ENCODE measurements at regions not wholly inside any gene's neighbourhood (a gene's known extent, or its start where the extent isn't known, plus 50 kb on each side); places are given as distances from the start of the nearest gene placed in this dataset.
"Not testable (repeated sequence)": the region's sequence is repeated elsewhere in the genome, so short reads cannot be mapped to it uniquely, and the experiment has no call there.

- intact Hi-C loops (cut with micrococcal nuclease) = no loop called here
- ChIA-PET CTCF (no interaction called here), POLR2A (no interaction called here)
- Mint-ChIP-seq H3K36me3 (no peaks in the 10 kb centered on the region), H3K27me3 (no peaks in the 10 kb centered on the region), H3K4me3 (no peak overlapping the region), H3K4me1 (ENCODE audit: low read depth) (no peaks in the 10 kb centered on the region), H3K27ac (no peak overlapping the region), H3K9me3 (peaks cover 14% of the 10 kb centered on the region)
- DNase-seq = no peak
Observed at GRCh38 chr6:9040718-9041117, 605.4 kb upstream of the SLC35B3 start.

DNA sequence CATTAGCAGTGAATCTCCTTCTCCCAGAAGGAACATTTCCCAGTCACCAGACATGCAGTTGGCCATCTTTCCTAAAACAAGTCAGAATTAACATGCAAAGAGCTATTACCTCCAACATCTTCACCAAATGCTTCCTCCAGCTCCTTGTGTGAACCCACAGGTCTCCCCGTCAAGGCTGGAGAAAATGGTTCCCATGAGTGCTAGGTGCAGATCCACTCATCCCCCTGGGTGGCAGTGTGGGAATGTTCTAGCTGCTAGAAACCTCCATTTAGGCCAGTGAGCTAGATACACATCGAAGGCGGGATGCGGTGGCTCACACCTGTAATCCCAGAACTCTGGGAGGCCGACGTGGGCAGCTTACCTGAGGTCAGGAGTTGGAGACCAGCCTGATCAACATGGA lies 603.9 kb upstream of the SLC35B3 start:
- Mint-ChIP-seq H3K27me3 (no peaks in the 10 kb centered on the region), H3K4me1 (ENCODE audit: low read depth) (no peaks in the 10 kb centered on the region), H3K9me3 (peaks cover 14% of the 10 kb centered on the region), H3K36me3 (no peaks in the 10 kb centered on the region), H3K4me3 (no peak overlapping the region), H3K27ac (no peak overlapping the region)
- CTCF ChIA-PET = no interaction called here
- POLR2A ChIA-PET = no interaction called here
- DNase-seq = no peak
- intact Hi-C loops (cut with micrococcal nuclease) = no loop called here

DNA sequence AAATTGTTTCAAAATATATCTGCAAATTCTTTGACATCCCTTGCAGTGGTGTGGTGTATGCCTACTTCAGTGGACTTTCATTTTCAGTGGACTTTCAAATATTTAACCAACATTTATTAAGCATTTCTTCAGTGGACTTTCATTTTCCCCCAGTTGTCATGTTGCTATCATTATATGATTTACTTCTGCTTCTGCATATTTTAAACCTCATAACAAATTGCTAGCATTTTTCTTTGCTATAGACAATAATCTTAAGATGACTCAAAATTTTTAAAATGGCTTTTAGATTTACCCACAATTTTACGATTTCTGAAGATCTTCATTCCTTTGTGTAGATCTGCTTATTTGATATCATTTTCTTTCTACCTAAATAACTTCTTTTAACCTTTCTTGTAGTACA lies 592.7 kb upstream of the SLC35B3 start:
- intact Hi-C loops (cut with micrococcal nuclease) = no loop called here
- Mint-ChIP-seq H3K9me3 (no peaks in the 10 kb centered on the region), H3K4me1 (ENCODE audit: low read depth) (peaks cover 2% of the 10 kb centered on the region), H3K4me3 (no peak overlapping the region), H3K27ac (no peak overlapping the region), H3K27me3 (no peaks in the 10 kb centered on the region), H3K36me3 (no peaks in the 10 kb centered on the region)
- ChIA-PET POLR2A (no interaction called here), CTCF (no interaction called here)
- no peak for DNase-seq

DNA sequence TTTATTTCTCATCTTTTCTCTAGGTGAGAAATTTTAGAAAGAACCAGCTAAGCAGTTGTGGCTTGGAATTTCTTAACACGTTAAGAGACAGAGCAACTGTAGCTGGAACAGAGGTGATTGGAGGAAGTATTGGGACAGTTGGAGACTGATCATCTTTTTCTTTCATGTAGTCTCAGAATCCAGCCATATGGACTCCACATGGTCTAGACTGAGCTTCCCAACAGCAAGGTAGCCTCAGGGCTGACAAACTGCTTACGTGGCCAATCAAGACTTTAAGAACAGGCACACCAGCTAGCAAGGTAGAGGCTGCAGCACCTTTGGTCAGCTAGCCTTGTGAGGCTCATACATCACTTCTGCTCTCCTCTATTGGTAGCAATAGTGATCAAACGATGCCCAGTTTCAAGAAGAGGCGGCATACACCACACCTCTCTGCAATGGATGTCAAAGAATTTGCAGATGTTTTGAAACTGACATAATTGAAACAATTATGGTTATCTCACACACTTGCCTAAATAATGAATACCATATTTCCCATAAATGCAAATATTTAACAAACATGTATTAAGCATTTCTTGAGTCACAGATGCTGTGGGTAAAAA lies 590.5 kb upstream of the SLC35B3 start:
- CTCF ChIA-PET = interaction anchor here (0.6 kb wide), 1 partner anchor 1001 kb away, joined by 3 read pairs; no protein-coding TSS in a partner anchor
- Mint-ChIP-seq H3K36me3 (no peaks in the 10 kb centered on the region), H3K27ac (no peak overlapping the region), H3K4me3 (no peak overlapping the region), H3K9me3 (no peaks in the 10 kb centered on the region), H3K4me1 (ENCODE audit: low read depth) (peaks cover 2% of the 10 kb centered on the region), H3K27me3 (no peaks in the 10 kb centered on the region)
- POLR2A ChIA-PET = no interaction called here
- intact Hi-C loops (cut with micrococcal nuclease) = no loop called here
- DNase-seq = no peak

DNA sequence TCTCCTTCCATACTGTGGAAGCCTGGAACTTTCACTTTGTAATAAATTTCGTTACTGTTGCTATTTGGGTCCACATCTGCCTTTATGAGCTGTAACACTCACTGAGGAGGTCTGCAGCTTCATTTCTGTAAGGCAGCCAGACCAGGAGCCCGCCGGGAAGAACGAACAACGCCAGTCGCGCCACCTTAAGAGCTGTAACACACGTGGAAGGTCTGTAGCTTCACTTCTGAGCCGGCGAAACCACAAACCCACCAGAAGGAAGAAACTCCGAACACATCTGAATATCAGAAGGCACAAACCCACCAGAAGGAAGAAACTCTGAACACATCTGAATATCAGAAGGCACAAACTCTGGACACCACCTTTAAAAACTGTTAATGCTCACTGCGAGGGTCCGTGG lies 589.9 kb upstream of the SLC35B3 start:
- Mint-ChIP-seq H3K27me3 (no peaks in the 10 kb centered on the region), H3K9me3 (no peaks in the 10 kb centered on the region), H3K4me1 (ENCODE audit: low read depth) (peaks cover 2% of the 10 kb centered on the region), H3K4me3 (no peak overlapping the region), H3K36me3 (no peaks in the 10 kb centered on the region), H3K27ac (no peak overlapping the region)
- DNase-seq = no peak
- ChIA-PET CTCF (no interaction called here), POLR2A (no interaction called here)
- intact Hi-C loops (cut with micrococcal nuclease) = no loop called here

GRCh38 chr6:9024246-9024645 lies 588.9 kb upstream of the SLC35B3 start:
- H3K4me3 Mint-ChIP-seq; H3K9me3 Mint-ChIP-seq; CTCF ChIA-PET; H3K36me3 Mint-ChIP-seq; POLR2A ChIA-PET; H3K27ac Mint-ChIP-seq; DNase-seq; H3K4me1 Mint-ChIP-seq (ENCODE audit: low read depth); H3K27me3 Mint-ChIP-seq; intact Hi-C loops (cut with micrococcal nuclease): not testable (repeated sequence)

GRCh38 chr6:9020001-9020400 lies 584.7 kb upstream of the SLC35B3 start:
- no peak overlapping the region for H3K4me3 Mint-ChIP-seq
- DNase-seq = no peak
- POLR2A ChIA-PET = no interaction called here
- H3K27ac Mint-ChIP-seq = no peak overlapping the region
- CTCF ChIA-PET = no interaction called here
- H3K27me3 Mint-ChIP-seq = no peaks in the 10 kb centered on the region
- no peaks in the 10 kb centered on the region for H3K4me1 Mint-ChIP-seq (ENCODE audit: low read depth)
- H3K9me3 Mint-ChIP-seq = no peaks in the 10 kb centered on the region
- H3K36me3 Mint-ChIP-seq = no peaks in the 10 kb centered on the region
- intact Hi-C loops (cut with micrococcal nuclease) = no loop called here

DNA sequence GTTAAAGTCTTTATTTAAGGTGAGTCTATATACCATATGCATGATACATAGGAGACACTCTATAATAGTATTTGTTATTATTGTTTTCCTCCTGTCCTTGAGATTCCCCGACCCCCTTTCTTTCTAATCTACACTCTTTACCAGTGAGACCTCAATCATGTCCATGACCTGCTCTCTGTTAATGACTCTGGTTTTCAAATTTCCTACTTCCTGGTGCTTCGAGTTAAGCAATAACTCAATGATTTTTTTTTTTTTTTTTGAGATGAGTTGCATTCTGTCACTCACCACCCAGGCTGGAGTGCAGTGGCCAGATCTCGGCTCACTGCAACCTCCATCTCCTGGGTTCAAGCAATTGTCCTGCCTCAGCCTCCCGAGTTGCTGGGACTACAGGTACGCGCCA lies 574.6 kb upstream of the SLC35B3 start:
- intact Hi-C loops (cut with micrococcal nuclease) = no loop called here
- H3K9me3 Mint-ChIP-seq = peaks cover 2% of the 10 kb centered on the region
- DNase-seq = no peak
- ChIA-PET CTCF (no interaction called here), POLR2A (no interaction called here)
- no peak overlapping the region for H3K27ac Mint-ChIP-seq
- H3K27me3 Mint-ChIP-seq = peaks cover 3% of the 10 kb centered on the region
- no peak overlapping the region for H3K4me3 Mint-ChIP-seq
- H3K4me1 Mint-ChIP-seq (ENCODE audit: low read depth) = no peaks in the 10 kb centered on the region
- no peaks in the 10 kb centered on the region for H3K36me3 Mint-ChIP-seq

GRCh38 chr6:9007027-9007426 lies 571.7 kb upstream of the SLC35B3 start:
- intact Hi-C loops (cut with micrococcal nuclease) = no loop called here
- ChIA-PET CTCF (no interaction called here), POLR2A (no interaction called here)
- Mint-ChIP-seq H3K4me1 (ENCODE audit: low read depth) (no peaks in the 10 kb centered on the region), H3K4me3 (no peak overlapping the region), H3K27me3 (peaks cover 3% of the 10 kb centered on the region), H3K36me3 (no peaks in the 10 kb centered on the region), H3K27ac (no peak overlapping the region), H3K9me3 (no peaks in the 10 kb centered on the region)
- no peak for DNase-seq

- Mint-ChIP-seq H3K4me1 (ENCODE audit: low read depth) (no peaks in the 10 kb centered on the region), H3K36me3 (no peaks in the 10 kb centered on the region), H3K27ac (no peak overlapping the region), H3K4me3 (no peak overlapping the region), H3K27me3 (no peaks in the 10 kb centered on the region), H3K9me3 (no peaks in the 10 kb centered on the region)
- CTCF ChIA-PET = no interaction called here
- POLR2A ChIA-PET = no interaction called here
- intact Hi-C loops (cut with micrococcal nuclease) = no loop called here
- no peak for DNase-seq
Observed at GRCh38 chr6:9002833-9003232, 567.5 kb upstream of the SLC35B3 start.

GRCh38 chr6:8995156-8995555 lies 559.8 kb upstream of the SLC35B3 start:
- no peaks in the 10 kb centered on the region for H3K4me1 Mint-ChIP-seq (ENCODE audit: low read depth)
- H3K9me3 Mint-ChIP-seq = no peaks in the 10 kb centered on the region
- H3K36me3 Mint-ChIP-seq = no peaks in the 10 kb centered on the region
- no peak for DNase-seq
- CTCF ChIA-PET = no interaction called here
- POLR2A ChIA-PET = no interaction called here
- H3K27ac Mint-ChIP-seq = no peak overlapping the region
- H3K27me3 Mint-ChIP-seq = no peaks in the 10 kb centered on the region
- H3K4me3 Mint-ChIP-seq = no peak overlapping the region
- intact Hi-C loops (cut with micrococcal nuclease) = no loop called here

- intact Hi-C loops (cut with micrococcal nuclease) = no loop called here
- H3K27me3 Mint-ChIP-seq = no peaks in the 10 kb centered on the region
- ChIA-PET POLR2A (no interaction called here), CTCF (no interaction called here)
- no peak for DNase-seq
- H3K9me3 Mint-ChIP-seq = no peaks in the 10 kb centered on the region
- no peaks in the 10 kb centered on the region for H3K36me3 Mint-ChIP-seq
- H3K4me3 Mint-ChIP-seq = no peak overlapping the region
- no peaks in the 10 kb centered on the region for H3K4me1 Mint-ChIP-seq (ENCODE audit: low read depth)
- H3K27ac Mint-ChIP-seq = no peak overlapping the region
Observed at GRCh38 chr6:8993111-8993510, 557.8 kb upstream of the SLC35B3 start.

DNA sequence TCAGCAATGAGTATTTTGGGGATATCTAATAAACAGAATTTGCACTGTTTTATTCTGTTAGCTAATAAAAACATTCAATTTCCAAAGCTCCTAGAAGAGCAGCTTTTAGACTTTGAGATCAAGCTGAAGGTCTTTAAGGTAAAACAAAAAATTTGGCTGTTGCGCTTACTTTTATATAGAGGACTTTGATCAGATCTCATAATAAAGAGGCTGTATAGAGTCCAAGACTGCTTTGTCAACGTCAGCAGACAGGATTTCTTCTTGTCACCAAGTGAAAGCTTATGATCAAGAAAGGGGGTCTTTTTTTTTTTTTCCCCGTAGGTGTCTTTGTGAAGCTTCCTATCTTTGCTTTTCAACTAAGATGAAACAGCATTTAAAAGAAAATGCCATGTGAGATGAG lies 556.5 kb upstream of the SLC35B3 start:
- CTCF ChIA-PET = interaction anchor here (0.9 to 1.8 kb wide), 2 partner anchors 8 to 9 kb away, joined by 3 to 5 read pairs; no protein-coding TSS in a partner anchor
- Mint-ChIP-seq H3K36me3 (no peaks in the 10 kb centered on the region), H3K27ac (no peak overlapping the region), H3K4me3 (no peak overlapping the region), H3K9me3 (no peaks in the 10 kb centered on the region), H3K4me1 (ENCODE audit: low read depth) (no peaks in the 10 kb centered on the region), H3K27me3 (no peaks in the 10 kb centered on the region)
- intact Hi-C loops (cut with micrococcal nuclease) = no loop called here
- no peak for DNase-seq
- POLR2A ChIA-PET = no interaction called here

- Mint-ChIP-seq H3K36me3 (no peaks in the 10 kb centered on the region), H3K4me1 (ENCODE audit: low read depth) (no peaks in the 10 kb centered on the region), H3K4me3 (no peak overlapping the region), H3K27me3 (peaks cover 3% of the 10 kb centered on the region), H3K27ac (no peak overlapping the region), H3K9me3 (no peaks in the 10 kb centered on the region)
- DNase-seq = no peak
- POLR2A ChIA-PET = no interaction called here
- intact Hi-C loops (cut with micrococcal nuclease) = no loop called here
- CTCF ChIA-PET = no interaction called here
Observed at GRCh38 chr6:8990075-8990474, 554.7 kb upstream of the SLC35B3 start.

All from activated CD4-positive, alpha-beta memory T cell treated with anti-CD3 and anti-CD28 coated beads for 36 hours (primary cell).